ENCODE measurements at regions not wholly inside any gene's neighbourhood (a gene's known extent, or its start where the extent isn't known, plus 50 kb on each side); places are given as distances from the start of the nearest gene placed in this dataset.
"Not testable (repeated sequence)": the region's sequence is repeated elsewhere in the genome, so short reads cannot be mapped to it uniquely, and the experiment has no call there.

DNA sequence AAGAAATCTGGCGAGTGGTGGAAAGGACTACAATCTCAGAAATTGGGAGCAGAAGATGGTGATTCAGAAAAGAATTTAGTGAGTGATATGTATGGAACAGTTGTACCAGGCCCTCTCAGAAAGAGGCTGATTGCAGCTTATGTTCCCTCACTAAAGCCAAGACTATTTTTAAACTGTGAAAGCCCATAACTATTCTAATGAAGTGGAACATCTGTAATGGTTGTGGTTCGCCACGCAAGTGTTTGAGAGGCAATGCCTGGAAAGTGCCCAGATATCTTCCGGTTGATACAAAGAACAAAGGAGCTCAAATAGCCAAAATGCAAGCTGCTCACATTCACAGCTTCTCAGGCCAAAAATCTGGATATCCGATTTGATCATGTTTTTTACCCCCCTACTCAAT lies 1250.7 kb downstream of the RAPGEF2 start:
- H3K4me3 ChIP-seq (ENCODE audit: low read depth, low read length, poor library complexity, severe bottlenecking): no peak overlapping the region
- H3K27me3 ChIP-seq (replicated peaks; ENCODE audit: insufficient read depth, low read depth, low read length, poor library complexity): no peaks in the 10 kb centered on the region
- intact Hi-C loops (cut with micrococcal nuclease; ENCODE audit: unreplicated experiment): no loop called here
- H3K36me3 ChIP-seq (ENCODE audit: insufficient read depth, low read length, poor library complexity, severe bottlenecking): no peaks in the 10 kb centered on the region
- DNase-seq (ENCODE audit: low spot score): peak; percentile 53
- CTCF ChIA-PET: no interaction called here
- no peak overlapping the region for H3K27ac ChIP-seq (ENCODE audit: low read depth, low read length, poor library complexity, severe bottlenecking)
- peaks cover 3% of the 10 kb centered on the region for H3K4me1 ChIP-seq (ENCODE audit: insufficient read depth, low read length, poor library complexity, severe bottlenecking)
- no peak for TF ChIP-seq EZH2 (IDR thresholded peaks at IDR 0.05; ENCODE audit: borderline replicate concordance, low read depth, low read length, poor library complexity, severe bottlenecking)
- TF ChIP-seq, protein P1, sequence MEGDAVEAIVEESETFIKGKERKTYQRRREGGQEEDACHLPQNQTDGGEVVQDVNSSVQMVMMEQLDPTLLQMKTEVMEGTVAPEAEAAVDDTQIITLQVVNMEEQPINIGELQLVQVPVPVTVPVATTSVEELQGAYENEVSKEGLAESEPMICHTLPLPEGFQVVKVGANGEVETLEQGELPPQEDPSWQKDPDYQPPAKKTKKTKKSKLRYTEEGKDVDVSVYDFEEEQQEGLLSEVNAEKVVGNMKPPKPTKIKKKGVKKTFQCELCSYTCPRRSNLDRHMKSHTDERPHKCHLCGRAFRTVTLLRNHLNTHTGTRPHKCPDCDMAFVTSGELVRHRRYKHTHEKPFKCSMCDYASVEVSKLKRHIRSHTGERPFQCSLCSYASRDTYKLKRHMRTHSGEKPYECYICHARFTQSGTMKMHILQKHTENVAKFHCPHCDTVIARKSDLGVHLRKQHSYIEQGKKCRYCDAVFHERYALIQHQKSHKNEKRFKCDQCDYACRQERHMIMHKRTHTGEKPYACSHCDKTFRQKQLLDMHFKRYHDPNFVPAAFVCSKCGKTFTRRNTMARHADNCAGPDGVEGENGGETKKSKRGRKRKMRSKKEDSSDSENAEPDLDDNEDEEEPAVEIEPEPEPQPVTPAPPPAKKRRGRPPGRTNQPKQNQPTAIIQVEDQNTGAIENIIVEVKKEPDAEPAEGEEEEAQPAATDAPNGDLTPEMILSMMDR (conservative IDR thresholded peaks at IDR 0.05; ENCODE audit: low read depth, low read length): no peak
- no peaks in the 10 kb centered on the region for H3K9me3 ChIP-seq (ENCODE audit: low read depth, low read length, poor library complexity, severe bottlenecking)
- POLR2A ChIA-PET (ENCODE audit: low non-redundant PET): no interaction called here
- BruUV-seq (replicated peaks): no TSS peak

DNA sequence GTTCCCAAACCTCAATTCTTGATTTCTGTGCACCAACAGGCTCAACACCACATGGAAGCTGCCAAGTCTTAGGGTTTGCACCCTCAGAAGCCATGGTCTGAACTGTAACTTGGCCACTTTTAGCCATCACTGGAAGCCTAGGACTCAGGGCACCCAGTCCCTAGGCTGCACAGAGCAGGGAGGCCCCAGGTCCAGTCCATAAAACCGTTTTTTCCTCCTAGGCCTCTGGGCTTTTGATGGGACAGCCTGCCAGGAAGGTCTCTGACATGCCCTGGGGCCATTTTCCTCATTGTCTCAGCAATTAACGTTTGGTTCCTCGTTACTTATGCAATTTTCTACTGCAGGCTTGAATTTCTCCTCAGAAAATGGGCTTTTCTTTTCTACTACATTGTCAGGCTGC lies 1259.6 kb downstream of the RAPGEF2 start:
- Histone ChIP-seq H3K4me1 (ENCODE audit: insufficient read depth, low read length, poor library complexity, severe bottlenecking) (no peaks in the 10 kb centered on the region), H3K27me3 (replicated peaks; ENCODE audit: insufficient read depth, low read depth, low read length, poor library complexity) (no peaks in the 10 kb centered on the region), H3K9me3 (ENCODE audit: low read depth, low read length, poor library complexity, severe bottlenecking) (no peaks in the 10 kb centered on the region), H3K36me3 (ENCODE audit: insufficient read depth, low read length, poor library complexity, severe bottlenecking) (no peaks in the 10 kb centered on the region), H3K4me3 (ENCODE audit: low read depth, low read length, poor library complexity, severe bottlenecking) (no peak overlapping the region), H3K27ac (ENCODE audit: low read depth, low read length, poor library complexity, severe bottlenecking) (no peak overlapping the region)
- BruUV-seq (replicated peaks): no TSS peak
- intact Hi-C loops (cut with micrococcal nuclease; ENCODE audit: unreplicated experiment): no loop called here
- CTCF ChIA-PET: no interaction called here
- POLR2A ChIA-PET (ENCODE audit: low non-redundant PET): no interaction called here
- DNase-seq (ENCODE audit: low spot score): no peak
- no peak for TF ChIP-seq EZH2 (IDR thresholded peaks at IDR 0.05; ENCODE audit: borderline replicate concordance, low read depth, low read length, poor library complexity, severe bottlenecking)
- TF ChIP-seq, protein P1 (conservative IDR thresholded peaks at IDR 0.05; ENCODE audit: low read depth, low read length): no peak

DNA sequence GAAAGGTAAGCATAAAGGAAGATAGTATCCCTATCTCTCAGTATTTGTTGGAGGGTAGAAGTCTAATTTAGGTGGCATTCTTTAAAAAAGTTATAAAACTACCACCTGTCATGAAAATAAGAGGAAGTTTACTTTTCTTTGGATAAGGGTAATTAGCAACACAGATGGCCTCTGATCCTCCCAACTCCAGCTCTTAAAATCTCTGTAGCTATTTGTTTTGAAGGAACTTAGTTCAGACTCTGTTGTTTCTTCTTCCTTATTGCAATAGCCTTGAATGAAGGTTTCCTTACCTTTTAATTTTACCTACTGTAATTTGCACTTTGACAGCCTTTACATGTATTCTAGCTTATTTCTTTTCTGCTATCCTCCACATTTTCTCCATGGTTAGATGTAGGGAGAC lies 1261.3 kb downstream of the RAPGEF2 start:
- DNase-seq (ENCODE audit: low spot score): no peak
- H3K4me3 ChIP-seq (ENCODE audit: low read depth, low read length, poor library complexity, severe bottlenecking): no peak overlapping the region
- H3K36me3 ChIP-seq (ENCODE audit: insufficient read depth, low read length, poor library complexity, severe bottlenecking): no peaks in the 10 kb centered on the region
- no TSS peak for BruUV-seq (replicated peaks)
- no peaks in the 10 kb centered on the region for H3K9me3 ChIP-seq (ENCODE audit: low read depth, low read length, poor library complexity, severe bottlenecking)
- no peak overlapping the region for H3K27ac ChIP-seq (ENCODE audit: low read depth, low read length, poor library complexity, severe bottlenecking)
- no peaks in the 10 kb centered on the region for H3K27me3 ChIP-seq (replicated peaks; ENCODE audit: insufficient read depth, low read depth, low read length, poor library complexity)
- TF ChIP-seq, protein P1 (conservative IDR thresholded peaks at IDR 0.05; ENCODE audit: low read depth, low read length): no peak
- no peak for TF ChIP-seq EZH2 (IDR thresholded peaks at IDR 0.05; ENCODE audit: borderline replicate concordance, low read depth, low read length, poor library complexity, severe bottlenecking)
- ChIA-PET CTCF (no interaction called here), POLR2A (ENCODE audit: low non-redundant PET) (no interaction called here)
- intact Hi-C loops (cut with micrococcal nuclease; ENCODE audit: unreplicated experiment): no loop called here
- no peaks in the 10 kb centered on the region for H3K4me1 ChIP-seq (ENCODE audit: insufficient read depth, low read length, poor library complexity, severe bottlenecking)

DNA sequence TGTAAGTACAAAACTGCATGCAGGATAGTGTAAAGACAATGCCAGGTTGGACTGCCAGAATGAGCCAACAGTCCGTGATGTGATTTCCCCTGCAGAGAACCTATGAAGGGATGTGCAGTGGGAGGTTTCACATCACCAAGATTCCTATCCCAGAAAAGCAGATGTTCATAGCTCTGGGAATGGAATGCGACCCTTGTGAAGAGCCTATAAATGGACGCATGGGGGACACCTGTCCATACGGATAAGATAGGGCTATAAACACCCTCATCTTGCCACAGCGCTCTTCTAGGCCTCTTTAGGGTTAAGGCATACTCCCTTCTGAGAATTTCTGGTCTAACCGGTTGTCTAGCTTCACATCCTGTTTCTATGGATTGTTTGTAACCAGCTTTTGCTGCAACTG lies 1261.8 kb downstream of the RAPGEF2 start:
- H3K4me3 ChIP-seq (ENCODE audit: low read depth, low read length, poor library complexity, severe bottlenecking); H3K4me1 ChIP-seq (ENCODE audit: insufficient read depth, low read length, poor library complexity, severe bottlenecking); CTCF ChIA-PET; H3K27ac ChIP-seq (ENCODE audit: low read depth, low read length, poor library complexity, severe bottlenecking); BruUV-seq (replicated peaks); H3K27me3 ChIP-seq (replicated peaks; ENCODE audit: insufficient read depth, low read depth, low read length, poor library complexity); POLR2A ChIA-PET (ENCODE audit: low non-redundant PET); H3K36me3 ChIP-seq (ENCODE audit: insufficient read depth, low read length, poor library complexity, severe bottlenecking); intact Hi-C loops (cut with micrococcal nuclease; ENCODE audit: unreplicated experiment); H3K9me3 ChIP-seq (ENCODE audit: low read depth, low read length, poor library complexity, severe bottlenecking); DNase-seq (ENCODE audit: low spot score): not testable (repeated sequence)

DNA sequence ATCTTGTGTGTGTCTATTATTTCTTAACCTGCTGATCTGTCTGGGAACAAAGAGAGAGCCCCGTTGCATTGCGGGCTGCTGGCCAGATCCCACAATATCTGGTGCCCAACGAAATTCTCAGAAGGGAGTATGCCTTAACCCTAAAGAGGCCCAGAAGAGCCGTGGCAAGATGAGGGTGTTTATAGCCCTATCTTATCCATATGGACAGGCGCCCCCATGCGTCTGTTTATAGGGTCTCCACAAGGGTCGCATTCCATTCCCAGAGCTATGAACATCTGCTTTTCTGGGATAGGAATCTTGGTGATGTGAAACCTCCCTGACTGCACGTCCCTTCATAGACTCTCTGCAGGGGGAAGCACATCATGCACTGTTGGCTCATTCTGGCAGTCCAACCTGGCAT lies 1262.5 kb downstream of the RAPGEF2 start:
- H3K27ac ChIP-seq (ENCODE audit: low read depth, low read length, poor library complexity, severe bottlenecking); H3K27me3 ChIP-seq (replicated peaks; ENCODE audit: insufficient read depth, low read depth, low read length, poor library complexity); intact Hi-C loops (cut with micrococcal nuclease; ENCODE audit: unreplicated experiment); H3K4me3 ChIP-seq (ENCODE audit: low read depth, low read length, poor library complexity, severe bottlenecking); H3K36me3 ChIP-seq (ENCODE audit: insufficient read depth, low read length, poor library complexity, severe bottlenecking); POLR2A ChIA-PET (ENCODE audit: low non-redundant PET); H3K9me3 ChIP-seq (ENCODE audit: low read depth, low read length, poor library complexity, severe bottlenecking); H3K4me1 ChIP-seq (ENCODE audit: insufficient read depth, low read length, poor library complexity, severe bottlenecking); CTCF ChIA-PET; BruUV-seq (replicated peaks): not testable (repeated sequence)
- DNase-seq (ENCODE audit: low spot score): peak; percentile 15

Data from A673 (cell line).